ENCODE measurements at regions not wholly inside any gene's neighbourhood (a gene's known extent, or its start where the extent isn't known, plus 50 kb on each side); places are given as distances from the start of the nearest gene placed in this dataset. TPM values are rescaled to one million over a fixed set of nuclear protein-coding genes. Genes with fewer than 3 reads are reported as not detected.

Small RNA genes in the stretch of these regions (small RNA-seq; reads per million reads assigned to genes)
- gene AL078595.1 (ENCODE audit: insufficient read depth) (not detected), gene RF00425 (ENCODE audit: insufficient read depth) (not detected)
